ENCODE measurements at regions not wholly inside any gene's neighbourhood (a gene's known extent, or its start where the extent isn't known, plus 50 kb on each side); places are given as distances from the start of the nearest gene placed in this dataset.

DNA sequence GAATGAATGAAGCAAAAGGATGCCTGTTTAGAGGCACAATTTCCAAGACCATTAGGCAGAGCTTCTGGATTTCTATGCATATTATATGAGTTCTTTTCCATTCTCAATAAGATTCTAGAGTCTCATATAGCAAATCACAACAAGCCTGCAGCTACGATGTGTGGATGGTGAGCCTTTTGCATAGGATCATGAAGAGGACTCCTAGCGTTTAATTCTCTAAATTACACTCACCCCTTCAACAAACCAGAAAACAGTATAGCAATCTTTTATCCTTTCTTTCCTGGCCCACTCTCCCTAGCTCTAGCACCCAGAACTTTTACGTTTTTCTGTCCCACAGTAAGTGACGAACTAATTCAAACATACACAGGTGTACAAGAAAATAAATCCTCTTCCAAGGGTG lies 293.1 kb upstream of the KLHL29 start:
- no peak overlapping the region for H4K8ac ChIP-seq (ENCODE audit: low read depth in 2 of 2, low read length in 2 of 2)
- no peak overlapping the region for H2BK20ac ChIP-seq (ENCODE audit: low read depth, low read length)
- TF ChIP-seq, protein P1, sequence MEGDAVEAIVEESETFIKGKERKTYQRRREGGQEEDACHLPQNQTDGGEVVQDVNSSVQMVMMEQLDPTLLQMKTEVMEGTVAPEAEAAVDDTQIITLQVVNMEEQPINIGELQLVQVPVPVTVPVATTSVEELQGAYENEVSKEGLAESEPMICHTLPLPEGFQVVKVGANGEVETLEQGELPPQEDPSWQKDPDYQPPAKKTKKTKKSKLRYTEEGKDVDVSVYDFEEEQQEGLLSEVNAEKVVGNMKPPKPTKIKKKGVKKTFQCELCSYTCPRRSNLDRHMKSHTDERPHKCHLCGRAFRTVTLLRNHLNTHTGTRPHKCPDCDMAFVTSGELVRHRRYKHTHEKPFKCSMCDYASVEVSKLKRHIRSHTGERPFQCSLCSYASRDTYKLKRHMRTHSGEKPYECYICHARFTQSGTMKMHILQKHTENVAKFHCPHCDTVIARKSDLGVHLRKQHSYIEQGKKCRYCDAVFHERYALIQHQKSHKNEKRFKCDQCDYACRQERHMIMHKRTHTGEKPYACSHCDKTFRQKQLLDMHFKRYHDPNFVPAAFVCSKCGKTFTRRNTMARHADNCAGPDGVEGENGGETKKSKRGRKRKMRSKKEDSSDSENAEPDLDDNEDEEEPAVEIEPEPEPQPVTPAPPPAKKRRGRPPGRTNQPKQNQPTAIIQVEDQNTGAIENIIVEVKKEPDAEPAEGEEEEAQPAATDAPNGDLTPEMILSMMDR (conservative IDR thresholded peaks at IDR 0.05; ENCODE audit: low read depth, low read length): no peak
- H3K4me3 ChIP-seq (ENCODE audit: insufficient read depth, low read depth, low read length): no peak overlapping the region
- in situ Hi-C loops (cut with MboI; ENCODE audit: low sequenced_read_pairs): no loop called here
- H2AK5ac ChIP-seq (ENCODE audit: low read depth, low read length): no peak overlapping the region
- POLR2A ChIA-PET (ENCODE audit: unreplicated experiment): no interaction called here
- H3K18ac ChIP-seq (ENCODE audit: low read depth, low read length): no peak overlapping the region
- H3K9me3 ChIP-seq (ENCODE audit: control insufficient read depth, insufficient read depth, low read length): peaks cover 4% of the 10 kb centered on the region; the same call in 1 of the 2 replicates
- H3K27ac ChIP-seq (ENCODE audit: insufficient read depth, low read length): no peak overlapping the region
- ATAC-seq (ENCODE audit: low read depth) (no peak), DNase-seq (no peak)
- no peak overlapping the region for H2BK5ac ChIP-seq (ENCODE audit: low read depth, low read length, poor library complexity, severe bottlenecking)
- H3K9me1 ChIP-seq (ENCODE audit: insufficient read depth, low read length): no peaks in the 10 kb centered on the region
- H3K9ac ChIP-seq (ENCODE audit: low read depth, low read length): no peak overlapping the region
- BruUV-seq (replicated peaks): no TSS peak
- no peaks in the 10 kb centered on the region for H3K4me1 ChIP-seq (ENCODE audit: control insufficient read depth, insufficient read depth, low read length)
- dilution Hi-C loops (cut with HindIII; ENCODE audit: low sequenced_read_pairs, unreplicated experiment): no loop called here
- H3K4me2 ChIP-seq (ENCODE audit: low read depth, low read length): no peak overlapping the region
- no peak overlapping the region for H3K23ac ChIP-seq (ENCODE audit: low read depth, low read length)
- CTCF ChIA-PET: no interaction called here
- no peaks in the 10 kb centered on the region for H3K36me3 ChIP-seq (ENCODE audit: control insufficient read depth, insufficient read depth, low read length)
- H3K4ac ChIP-seq (ENCODE audit: low read depth, low read length): no peak overlapping the region
- H2BK15ac ChIP-seq (ENCODE audit: low read depth, low read length): no peak overlapping the region
- H3K79me1 ChIP-seq (ENCODE audit: low read depth in 1 of 2, low read length in 2 of 2): no peaks in the 10 kb centered on the region
- H2AFZ ChIP-seq (replicated peaks; ENCODE audit: low read length, poor library complexity): no peak overlapping the region
- intact Hi-C loops (cut with micrococcal nuclease): no loop called here
- H2AK9ac ChIP-seq (replicated peaks; ENCODE audit: low read depth, low read length, poor library complexity): no peak overlapping the region
- no peak overlapping the region for H2BK120ac ChIP-seq (ENCODE audit: low read depth, low read length)
- no CpG with 5 or more reads among the region's 4 CpGs for WGBS, 2 experiments (ENCODE audit: extremely low coverage in 2 of 2, insufficient read length in 1 of 2)
- H3K56ac ChIP-seq (ENCODE audit: extremely low read depth, insufficient read depth, low read length): no peak overlapping the region
- no peaks in the 10 kb centered on the region for H4K20me1 ChIP-seq (ENCODE audit: insufficient read depth, low read length)
- H4K5ac ChIP-seq (ENCODE audit: low read depth, low read length): no peak overlapping the region
- no peak overlapping the region for H4K91ac ChIP-seq (ENCODE audit: insufficient read depth, low read depth, low read length)
- H3K14ac ChIP-seq (replicated peaks; ENCODE audit: low read depth, low read length): no peak overlapping the region
- no peaks in the 10 kb centered on the region for H3K27me3 ChIP-seq (ENCODE audit: control insufficient read depth, insufficient read depth, low read length)

Data from IMR-90 (cell line).